ENCODE measurements at regions not wholly inside any gene's neighbourhood (a gene's known extent, or its start where the extent isn't known, plus 50 kb on each side); places are given as distances from the start of the nearest gene placed in this dataset.

DNA sequence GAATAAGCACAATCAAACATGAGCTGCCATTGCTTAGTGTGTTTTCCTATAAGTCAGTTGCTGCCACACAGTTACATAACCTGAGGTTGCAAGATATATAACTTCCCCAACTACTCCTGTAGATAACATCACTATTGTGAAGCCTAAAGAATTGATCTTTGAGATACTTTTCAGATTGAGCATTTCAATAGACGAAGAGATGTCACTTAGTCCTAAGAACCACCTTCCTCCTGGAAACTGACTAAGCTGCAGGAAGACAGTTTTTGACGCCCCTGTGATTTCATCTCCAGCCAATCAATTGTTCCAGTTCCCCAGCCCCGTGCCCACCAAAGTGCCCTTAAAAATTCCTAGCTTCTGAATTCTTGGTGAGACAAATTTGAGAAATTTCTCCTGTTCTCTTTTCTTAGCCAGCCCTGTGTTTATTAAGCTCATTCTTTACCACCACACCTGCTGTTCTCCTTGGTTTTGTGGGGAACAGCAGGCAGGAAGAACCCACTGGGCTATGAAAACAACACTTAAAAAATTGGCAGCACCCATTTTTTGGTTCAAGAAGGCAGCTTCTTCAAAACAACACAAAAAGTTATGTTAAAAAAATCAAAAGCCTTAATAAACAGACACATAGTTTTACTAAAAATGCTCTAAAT lies 317.1 kb upstream of the PABPC4L start:
- no peak for TF ChIP-seq CTCF (conservative IDR thresholded peaks at IDR 0.05; ENCODE audit: low read depth in 2 of 2)
- no peak for TF ChIP-seq EZH2phosphoT487 (IDR thresholded peaks at IDR 0.05; ENCODE audit: unreplicated experiment)
- no peak for TF ChIP-seq POLR2AphosphoS5 (IDR thresholded peaks at IDR 0.05; ENCODE audit: low read depth)
- TF ChIP-seq EZH2 (IDR thresholded peaks at IDR 0.05; ENCODE audit: low read depth, unreplicated experiment), result no peak
- no peak for TF ChIP-seq REST (IDR thresholded peaks at IDR 0.05; ENCODE audit: unreplicated experiment)
- no peak for TF ChIP-seq ETS1 (IDR thresholded peaks at IDR 0.05)
- TF ChIP-seq CREB1 (CRISPR knock-in tag; IDR thresholded peaks at IDR 0.05; ENCODE audit: low read depth), result no peak
